Activated effector memory CD4-positive, alpha-beta T cell treated with anti-CD3 and anti-CD28 coated beads, Interleukin-2, amount 50 U/mL, for 16 hours (primary cell): ENCODE measurements at regions not wholly inside any gene's neighbourhood (a gene's known extent, or its start where the extent isn't known, plus 50 kb on each side); places are given as distances from the start of the nearest gene placed in this dataset.
A peak's percentile ranks its signal among the peaks of the same experiment; 100 is the strongest.
"Not testable (repeated sequence)": the region's sequence is repeated elsewhere in the genome, so short reads cannot be mapped to it uniquely, and the experiment has no call there.

Source experiments
- DNase-seq: peaks from one replicate; pipeline ENCODE4 v3.0.0-alpha.2; 2020

DNA sequence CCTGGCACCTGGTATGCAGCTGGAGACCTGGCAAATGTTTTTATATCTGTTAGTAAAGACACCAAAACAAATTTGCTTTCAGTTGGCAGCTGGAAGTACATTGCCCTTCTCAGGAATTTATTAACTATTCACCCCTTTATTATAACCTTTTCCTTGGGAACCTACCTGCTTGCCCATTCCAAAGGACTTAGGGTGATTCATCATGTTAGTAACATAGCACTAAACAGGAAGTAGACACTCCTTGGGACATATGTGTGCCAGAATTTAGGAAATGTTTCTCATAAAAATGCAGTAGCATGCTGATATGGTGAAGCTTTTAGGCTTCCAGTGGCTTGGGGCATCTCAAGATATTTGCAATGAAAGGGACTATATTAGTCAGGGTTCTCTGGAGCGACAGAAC lies 184.2 kb downstream of the DMAC1 start:
- no peak for DNase-seq

DNA sequence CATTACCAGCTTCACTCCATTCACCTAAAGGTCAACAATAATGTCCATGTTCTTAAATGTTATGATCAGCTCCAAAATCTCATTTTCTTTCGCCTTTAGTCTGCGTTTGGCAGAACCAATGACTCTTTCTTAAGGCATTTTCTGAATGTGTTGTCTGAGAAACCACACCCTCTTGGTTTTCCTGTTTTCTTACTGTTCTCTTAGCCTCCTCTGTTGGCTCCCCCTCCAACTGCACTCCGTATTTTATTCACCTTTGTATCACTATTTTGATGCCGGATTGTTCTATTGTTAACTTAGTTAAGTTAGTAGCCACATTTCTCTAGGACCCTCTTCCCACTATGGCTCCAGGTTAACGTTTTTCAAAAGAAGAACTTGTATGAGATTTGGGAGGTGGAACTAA lies 185.6 kb downstream of the DMAC1 start:
- DNase-seq = no peak

GRCh38 chr9:7608261-7608660 lies 191.3 kb downstream of the DMAC1 start:
- no peak for DNase-seq

DNA sequence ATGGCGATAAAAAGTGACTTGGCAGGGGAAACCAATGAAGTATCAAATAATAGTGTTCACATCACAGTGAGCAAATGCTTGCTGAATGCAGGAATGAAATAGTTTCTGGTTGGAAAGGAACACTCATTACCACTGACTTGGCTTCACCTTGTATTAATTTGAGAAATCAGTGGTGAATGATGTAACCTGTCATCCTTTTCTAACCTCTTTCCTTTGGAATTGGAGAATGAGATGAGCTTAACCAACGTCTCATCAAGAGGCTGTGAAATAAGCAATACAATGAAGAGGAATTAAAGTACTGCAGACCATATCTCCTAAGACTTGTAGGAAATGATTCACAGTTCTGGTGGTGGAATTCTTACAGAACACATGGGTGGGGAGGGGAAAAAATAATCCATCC lies 192.2 kb downstream of the DMAC1 start:
- DNase-seq = no peak

DNA sequence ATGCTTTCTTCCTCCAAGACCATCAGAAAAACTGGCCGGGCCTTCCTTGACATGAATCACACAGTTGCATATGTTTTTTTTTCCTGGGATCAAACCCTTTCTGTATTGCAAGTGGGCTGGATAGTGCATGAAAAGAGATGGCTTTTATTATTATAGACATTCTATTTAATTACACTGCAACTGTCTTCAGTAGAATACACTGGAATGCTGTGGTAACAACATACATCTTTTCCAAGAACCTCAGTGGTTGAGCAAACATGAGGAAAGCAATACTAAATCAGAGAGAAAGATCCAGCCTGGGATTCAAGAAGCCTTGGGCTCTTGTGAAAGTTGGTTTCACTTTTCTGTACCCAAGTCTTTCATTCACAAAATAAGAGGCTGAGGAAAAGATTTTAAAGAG lies 193.0 kb downstream of the DMAC1 start:
- no peak for DNase-seq

DNA sequence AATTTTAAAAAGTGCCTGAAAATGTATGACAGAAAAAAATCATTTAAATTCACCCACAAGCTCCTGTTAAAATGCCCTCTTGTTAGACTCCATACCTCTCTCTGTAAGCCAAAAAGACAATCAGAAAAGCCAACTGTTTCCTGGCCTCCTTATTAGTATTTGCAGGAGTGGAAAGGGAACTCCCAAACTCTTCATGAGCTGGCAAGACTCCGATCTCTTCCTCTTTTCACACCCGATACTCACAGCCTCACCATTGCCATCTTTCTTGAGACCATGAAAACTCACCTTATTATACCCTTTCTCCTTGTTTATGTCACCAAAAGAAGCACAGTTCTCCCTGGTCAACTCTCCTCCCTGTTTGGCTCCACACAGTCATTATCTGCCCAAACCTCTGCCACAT lies 197.8 kb downstream of the DMAC1 start:
- DNase-seq = no peak

GRCh38 chr9:7597716-7598115 lies 201.9 kb downstream of the DMAC1 start:
- no peak for DNase-seq

DNA sequence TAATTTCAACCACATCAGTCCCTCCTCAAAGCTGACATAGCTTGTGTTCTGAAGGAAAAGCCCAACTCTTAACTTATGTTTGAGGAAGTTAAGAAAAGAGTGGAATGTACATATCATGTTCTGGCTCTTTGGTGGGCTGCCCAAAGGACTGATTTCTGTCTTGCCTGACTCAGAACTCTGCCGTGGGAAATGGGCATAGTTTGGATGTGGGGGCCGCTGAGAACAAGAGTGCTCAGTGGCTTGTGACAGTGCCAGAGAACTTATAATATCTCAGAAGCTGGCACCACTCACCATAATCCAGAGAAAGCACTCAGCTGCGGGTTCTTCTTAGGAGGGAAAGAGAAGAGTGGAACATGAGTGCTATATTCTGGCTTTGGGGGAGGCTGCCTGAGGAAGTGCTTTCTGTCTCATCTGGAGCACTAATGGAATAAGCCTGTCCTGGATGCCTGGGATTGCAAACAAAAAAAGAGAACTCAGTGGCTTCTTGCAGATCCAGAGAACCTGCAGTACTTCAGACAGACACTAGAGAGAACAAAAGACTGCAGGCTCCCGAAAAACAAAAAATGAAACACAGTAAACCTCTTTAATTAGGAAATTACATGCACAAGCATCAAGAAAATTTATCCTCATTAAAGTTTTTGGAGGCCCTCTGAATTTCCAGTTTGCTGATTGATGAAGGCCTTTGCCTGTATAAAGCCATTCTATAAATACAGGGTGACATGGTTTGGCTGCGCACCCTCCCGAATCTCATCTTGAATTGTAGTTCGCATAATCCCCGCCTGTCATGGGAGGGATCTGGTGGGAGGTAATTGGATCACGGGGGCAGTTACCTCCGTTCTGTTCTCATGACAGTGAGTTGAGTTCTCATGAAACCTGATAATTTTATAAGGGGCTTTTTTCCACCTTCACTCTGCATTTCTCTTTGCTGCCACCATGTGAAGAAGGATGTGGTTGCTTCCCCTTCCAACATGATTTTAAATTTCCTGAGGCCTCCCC lies 207.0 kb downstream of the DMAC1 start:
- no peak for DNase-seq

DNA sequence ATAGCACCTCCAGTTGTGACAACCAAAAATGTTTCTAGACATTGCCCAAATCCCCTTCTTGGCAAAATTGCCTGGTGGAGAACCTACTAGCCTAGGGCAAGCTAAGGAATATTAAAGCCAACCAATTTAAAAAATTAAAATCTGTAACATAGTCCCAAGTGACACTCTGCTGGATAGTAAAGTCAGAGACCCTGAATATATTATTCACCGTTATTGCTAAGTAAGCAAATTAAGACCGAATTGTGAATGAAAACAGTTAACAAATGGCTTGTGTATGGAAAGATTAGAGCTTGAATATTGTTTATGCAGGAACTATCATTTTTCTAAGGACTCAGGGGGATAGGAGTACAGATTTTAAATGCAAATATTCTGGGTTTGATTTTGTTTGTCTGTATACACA lies 208.1 kb downstream of the DMAC1 start:
- no peak for DNase-seq

DNA sequence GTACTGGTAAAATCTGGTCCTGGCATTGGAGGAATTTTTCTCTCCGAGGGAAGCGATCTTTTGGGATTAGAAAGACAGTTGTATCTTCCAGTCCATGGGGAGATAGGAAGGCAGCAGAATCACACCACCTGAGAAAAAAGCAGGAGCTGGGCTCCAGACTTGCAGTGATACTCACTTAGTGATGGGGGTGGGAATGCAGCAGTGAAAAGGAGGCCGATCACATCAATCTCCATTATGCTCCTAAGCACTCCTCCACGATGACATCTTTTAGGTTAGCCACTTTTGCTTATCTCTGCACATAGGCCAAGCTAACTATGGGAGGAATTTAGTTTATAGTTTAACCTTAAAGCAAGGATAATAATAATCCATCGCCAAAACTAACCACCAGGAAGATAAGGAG lies 219.0 kb downstream of the DMAC1 start:
- no peak for DNase-seq

DNA sequence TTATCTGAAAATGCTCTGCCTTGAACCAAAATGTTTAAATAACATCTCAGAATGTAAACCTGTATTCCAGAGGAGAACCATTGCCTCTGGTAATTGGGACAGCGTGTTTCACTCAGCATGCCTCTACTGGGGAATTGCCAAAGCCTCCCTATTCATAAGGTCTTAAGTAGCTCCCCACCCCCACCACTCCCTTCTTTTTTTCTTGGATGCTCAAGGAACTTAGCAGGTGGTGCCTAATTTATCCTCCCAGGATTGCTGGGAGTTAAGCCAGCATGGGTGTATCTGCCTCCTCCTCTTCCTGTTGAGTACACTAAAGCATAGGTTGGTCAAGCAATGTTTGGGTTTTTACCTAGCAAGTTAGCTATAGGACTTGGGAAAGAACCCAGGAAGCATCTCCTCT lies 220.2 kb downstream of the DMAC1 start:
- DNase-seq = no peak

GRCh38 chr9:7578951-7579350 lies 220.6 kb downstream of the DMAC1 start:
- no peak for DNase-seq

DNA sequence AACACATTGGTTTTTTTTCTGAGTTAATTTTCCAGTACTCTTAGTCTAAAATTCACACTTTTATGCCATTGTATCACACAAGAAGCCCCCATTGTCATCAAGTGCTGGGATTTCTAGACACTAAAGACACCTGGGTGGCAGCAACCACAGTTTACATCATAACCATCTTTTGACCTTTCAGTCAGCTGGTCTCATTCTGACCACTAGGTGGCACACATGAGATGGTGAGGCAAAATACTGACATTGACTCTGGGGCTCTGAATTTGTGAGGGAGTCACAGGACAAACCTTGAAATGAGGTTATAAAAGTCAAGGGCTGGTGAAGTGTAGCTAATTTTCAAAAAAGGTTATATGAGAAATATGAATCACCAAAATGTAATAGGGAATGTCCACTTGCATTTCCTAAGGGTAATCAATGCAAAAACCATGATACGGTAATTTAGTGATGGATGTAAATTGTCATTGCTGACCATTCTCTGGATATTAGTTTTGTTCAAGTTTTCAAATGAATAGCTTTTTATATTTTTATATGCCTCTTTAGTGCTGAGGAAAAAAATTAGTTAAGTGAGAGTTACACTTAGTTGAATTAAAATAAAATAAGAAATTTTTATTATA lies 229.4 kb downstream of the DMAC1 start:
- DNase-seq = peak; percentile 79

DNA sequence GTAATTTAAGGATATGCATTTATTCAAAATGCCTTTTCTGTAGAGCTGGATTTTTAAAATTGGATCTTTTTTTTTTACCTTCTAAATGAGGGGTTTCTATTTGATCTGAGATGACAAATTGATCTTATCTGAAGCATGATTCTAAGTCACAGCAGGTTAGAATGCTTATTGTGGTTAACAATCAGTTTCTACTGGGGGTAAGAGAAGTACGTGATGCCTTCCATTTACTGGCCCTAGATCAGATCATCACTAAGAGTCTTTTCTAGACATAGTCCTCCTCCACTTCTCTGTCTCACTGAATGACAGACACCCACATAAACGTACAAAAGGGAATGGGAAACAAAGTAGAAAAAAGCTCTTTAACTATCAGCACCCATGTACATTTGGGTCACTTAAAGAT lies 231.9 kb downstream of the DMAC1 start:
- DNase-seq = no peak

DNA sequence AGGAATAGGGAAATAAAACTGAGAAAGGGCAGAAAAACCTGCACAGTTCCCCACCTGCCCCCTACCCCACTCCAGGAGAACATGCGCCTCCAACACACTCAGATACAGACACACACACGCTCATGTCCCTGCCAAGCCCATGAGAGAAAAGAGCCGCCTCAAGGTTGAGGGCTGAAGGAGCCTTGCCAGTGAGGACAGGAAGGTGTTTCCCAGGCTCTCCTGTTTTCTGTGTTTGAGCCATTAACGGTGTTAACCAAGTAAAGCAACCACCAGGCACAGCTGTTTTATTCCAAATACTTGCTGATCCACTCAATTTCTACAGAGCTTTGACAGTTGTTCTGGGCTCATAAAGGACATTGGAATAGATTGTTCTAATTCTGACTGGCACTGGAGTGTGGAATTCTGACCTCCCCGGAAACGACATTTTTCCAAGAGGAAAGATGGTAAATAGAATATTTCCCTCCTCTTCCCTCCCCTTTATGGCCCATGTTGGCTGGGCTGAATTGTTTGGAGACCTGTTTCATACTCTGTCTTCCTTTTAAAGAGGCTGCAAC lies 238.0 kb downstream of the DMAC1 start:
- no peak for DNase-seq

DNA sequence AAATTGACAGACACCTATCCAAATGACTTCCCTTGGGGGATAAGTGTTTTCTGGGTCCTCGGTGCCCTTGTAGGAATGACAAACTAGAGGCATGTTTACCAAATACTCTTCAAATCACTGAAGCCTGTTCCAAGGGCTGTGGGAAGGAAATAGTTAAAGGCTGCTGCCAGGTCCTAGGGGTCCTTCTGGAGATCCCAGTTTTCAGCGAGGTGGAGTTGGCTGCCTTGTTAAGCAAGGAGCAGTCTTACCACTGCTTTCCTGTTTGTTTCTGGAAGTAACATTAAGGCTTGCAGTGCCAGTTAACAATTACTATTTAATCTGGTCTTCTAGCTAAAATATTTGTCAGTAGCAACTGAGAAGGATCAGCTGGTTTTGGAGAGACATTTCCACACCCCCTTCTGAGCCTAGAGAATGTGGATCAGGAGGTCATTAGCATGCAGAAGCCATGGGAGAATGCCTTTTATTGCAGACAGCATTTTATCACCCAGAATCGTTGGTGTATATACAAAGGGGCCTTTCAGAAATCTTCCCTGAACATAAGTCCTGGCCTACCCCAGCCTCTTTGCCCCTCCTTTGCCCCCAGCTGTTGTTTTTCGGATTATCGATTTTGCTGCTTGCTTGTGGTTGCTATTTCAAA lies 238.8 kb downstream of the DMAC1 start:
- no peak for DNase-seq

DNA sequence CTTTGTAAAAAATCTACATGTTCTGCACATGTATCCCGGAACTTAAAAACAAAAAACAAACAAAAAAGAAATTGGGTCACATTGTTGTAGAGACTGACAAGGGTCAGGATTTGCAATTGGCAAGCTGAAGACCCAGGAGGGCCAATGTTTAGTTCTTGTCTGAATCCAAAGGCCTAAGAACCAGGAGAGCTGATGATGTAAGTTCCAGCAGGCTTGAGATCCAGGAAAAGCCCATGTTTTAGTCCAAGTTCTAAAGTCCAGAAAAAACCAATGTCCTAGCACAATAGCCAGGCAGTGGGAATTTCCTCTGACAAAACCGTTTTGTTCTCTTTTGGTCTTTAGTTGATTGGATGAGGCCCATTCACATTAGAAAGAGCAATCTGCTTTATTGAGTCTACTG lies 244.9 kb downstream of the DMAC1 start:
- no peak for DNase-seq

- DNase-seq = not testable (repeated sequence)
These were observed 246.9 kb downstream of the DMAC1 start for GRCh38 chr9:7552706-7553105.

DNA sequence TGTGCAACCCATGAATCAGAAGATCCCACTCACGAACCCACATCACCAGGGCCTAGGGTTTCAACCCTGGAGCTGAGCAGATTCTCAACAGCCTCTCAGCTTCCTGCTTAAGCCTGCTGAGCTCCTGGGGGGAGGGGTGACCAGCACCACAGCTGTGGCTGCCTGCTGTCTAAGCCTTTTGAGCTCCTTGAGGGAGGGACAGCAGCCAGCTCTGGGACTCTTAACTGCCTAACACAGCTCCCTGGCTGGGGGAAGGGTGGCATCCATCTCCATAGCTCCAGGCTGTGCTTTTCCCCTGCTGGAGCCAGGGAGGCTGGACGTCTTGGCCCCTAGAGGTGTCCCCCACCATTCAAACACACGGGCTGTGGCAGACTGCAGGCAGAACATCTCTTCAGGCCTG lies 250.3 kb downstream of the DMAC1 start:
- no peak for DNase-seq

GRCh38 chr9:7546261-7546660 lies 253.3 kb downstream of the DMAC1 start:
- no peak for DNase-seq

- DNase-seq = no peak
These were observed 254.0 kb downstream of the DMAC1 start for GRCh38 chr9:7545371-7546165.

DNA sequence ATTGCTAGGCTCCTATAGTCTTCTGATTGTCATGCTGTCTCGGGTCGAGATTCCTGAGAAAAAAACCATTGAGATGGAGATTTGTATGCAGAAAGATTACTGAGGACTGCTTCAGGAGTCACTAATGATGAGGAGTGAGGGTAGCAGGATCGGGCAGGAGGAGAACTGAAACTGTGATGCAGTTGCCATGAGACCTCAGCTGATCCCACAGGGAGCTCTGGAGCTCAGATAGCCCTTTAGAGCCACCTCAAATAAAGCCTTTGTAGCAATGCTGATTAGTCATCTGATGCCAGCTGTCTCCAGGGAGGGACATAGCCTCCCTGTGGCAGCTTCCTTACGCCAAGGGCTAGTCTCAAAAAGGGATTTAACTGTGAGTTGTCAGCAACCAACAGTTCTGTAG lies 256.9 kb downstream of the DMAC1 start:
- no peak for DNase-seq

DNA sequence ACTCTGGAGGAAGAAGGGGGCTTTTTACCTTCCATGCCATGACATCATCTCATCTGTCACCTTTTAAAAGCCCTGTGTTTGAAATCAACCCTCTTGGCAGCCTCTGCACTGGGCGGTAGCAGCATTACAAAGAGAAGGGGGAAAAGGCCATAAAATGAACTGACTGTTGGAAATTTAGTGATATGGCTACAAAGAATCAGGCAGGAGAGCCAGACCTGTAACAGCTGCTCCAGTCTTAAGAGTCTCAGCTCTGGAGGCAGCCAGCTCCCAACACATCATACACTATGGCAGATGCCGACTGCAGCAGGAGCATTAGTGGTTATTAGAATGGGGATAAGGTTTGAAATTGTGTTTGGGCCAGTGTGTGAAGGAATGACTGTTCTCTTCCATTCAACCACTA lies 257.5 kb downstream of the DMAC1 start:
- DNase-seq = no peak
